Right hindlimb (tissue), 1 donor: ENCODE measurements at regions not wholly inside any gene's neighbourhood (a gene's known extent, or its start where the extent isn't known, plus 50 kb on each side); places are given as distances from the start of the nearest gene placed in this dataset.

Experiments
- DNase-seq: peaks from one replicate; pipeline ENCODE4 v3.0.0-alpha.2; 2018

DNA sequence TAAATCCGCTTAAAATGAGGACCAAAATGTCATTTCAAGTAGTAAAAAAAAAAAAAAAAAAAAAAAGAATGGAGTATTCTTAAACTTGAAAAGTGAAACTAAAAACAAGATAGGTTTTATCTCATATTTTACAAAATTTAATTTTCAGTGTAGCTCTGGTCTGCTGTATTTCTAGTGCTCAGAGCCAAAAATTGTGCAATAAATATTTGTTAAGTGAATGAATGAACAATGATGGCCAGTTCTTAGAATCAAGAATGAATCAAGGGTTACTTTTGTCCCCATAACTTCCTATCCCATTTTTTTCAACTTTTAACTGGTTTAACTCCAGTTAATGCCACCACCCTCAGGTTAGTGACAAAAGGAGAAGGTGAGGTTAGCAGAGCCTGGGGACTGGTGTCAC lies 214.4 kb downstream of the ABHD5 start:
- no peak for DNase-seq

DNA sequence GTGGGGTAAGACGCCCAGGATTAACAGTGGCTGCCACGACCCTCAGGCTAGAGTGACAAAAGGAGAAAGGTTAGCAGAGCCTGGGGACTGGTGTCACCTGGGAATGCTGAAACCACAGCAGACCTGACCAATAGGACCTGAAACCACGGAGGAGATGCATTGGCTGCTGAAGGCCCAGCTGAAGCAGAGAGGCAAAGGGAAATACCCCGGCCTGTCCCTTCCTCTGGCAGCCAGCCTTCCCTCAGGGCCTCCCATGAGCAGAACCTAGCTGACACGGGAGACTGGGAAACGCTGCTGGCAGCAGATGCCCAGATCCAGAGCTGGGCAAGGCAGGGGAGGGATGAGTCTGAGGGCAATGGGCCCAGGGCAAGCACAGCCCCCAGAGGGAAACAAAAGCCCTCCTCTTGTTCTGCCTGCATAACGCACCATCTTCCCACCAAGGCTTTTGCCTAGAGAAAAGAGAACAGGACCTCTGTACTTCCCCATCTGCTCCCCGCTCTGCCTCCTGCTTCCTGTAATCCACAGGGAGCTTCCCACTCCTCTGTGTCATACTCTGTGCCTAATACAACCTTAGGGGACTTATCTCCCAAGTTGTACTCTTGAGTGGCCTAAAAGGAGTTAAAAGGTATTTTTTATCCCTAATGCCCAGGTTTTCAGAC lies 216.2 kb downstream of the ABHD5 start:
- DNase-seq, result no peak

DNA sequence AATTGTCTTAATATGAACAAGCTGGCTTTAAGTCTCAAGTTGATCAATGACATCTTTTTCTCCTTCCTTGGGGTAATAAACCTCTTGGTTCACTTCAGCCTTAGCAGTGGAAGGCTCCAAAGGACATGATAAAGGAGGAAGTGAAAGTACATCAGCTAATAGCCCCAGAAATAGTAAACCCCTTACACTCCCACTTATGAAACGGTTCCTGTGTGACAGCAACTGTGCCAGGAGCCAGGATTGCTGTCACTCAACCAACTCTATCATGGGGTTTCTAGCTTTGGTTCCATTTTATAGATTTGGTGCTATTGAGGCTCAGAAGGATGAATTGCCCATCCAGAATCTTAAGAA lies 216.7 kb downstream of the ABHD5 start:
- DNase-seq, result no peak

DNA sequence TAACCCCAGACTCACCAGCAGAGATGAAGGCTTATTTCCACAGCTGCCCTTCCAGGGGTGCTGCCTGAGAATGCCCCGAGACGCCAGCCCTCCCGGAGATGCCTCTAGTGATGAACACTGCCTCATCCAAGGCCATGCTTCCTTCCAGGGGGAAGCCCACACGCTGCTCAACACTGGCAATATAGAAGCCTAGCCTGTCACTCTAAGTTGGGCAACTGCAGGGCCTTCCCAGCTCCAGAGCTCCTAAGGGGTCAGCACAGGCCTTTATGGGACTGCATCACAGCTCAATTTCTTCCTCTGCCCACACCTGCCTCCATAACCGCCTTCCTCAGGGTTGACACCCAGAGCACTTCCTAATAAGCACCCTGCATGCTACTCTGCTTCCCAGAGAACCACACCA lies 217.7 kb downstream of the ABHD5 start:
- no peak for DNase-seq

DNA sequence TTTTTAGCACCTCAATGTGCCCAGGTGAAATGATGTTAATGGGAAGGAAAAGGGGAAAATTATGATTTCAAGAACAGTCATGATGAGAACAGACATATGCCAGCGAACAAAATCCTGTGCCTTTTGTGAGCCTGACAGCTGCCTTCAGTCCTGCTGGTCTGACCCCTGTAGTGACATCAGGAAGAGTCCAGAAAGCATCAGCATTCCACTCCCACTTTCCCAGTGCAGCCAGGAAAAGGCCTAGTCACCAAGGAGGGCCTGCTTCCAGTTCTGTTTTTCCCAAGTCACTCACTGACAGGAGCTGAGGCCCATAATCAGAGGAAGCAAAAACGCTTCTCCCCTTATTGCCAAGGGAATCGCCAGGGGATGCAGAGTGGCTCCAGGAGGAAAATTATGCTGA lies 218.4 kb downstream of the ABHD5 start:
- DNase-seq, result no peak

DNA sequence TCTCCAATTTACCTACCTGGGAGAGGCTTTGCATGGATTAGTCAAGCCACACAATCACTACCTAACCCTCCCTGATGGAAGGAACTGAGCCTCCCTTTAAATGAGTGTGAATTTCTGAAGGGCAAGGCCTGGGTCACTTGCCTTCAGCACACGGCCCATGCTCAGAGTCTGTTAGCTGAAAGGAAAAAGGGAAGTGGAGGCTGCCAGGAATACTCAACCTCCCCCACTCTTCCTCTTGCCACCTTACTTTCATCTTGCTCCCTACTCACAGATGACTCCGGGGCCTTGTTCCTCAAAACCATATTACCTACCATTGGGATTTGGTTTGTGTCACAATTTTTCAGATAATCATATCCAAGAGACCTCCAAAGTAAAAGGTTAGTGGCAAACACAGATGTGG lies 220.0 kb downstream of the ABHD5 start:
- DNase-seq, result no peak

DNA sequence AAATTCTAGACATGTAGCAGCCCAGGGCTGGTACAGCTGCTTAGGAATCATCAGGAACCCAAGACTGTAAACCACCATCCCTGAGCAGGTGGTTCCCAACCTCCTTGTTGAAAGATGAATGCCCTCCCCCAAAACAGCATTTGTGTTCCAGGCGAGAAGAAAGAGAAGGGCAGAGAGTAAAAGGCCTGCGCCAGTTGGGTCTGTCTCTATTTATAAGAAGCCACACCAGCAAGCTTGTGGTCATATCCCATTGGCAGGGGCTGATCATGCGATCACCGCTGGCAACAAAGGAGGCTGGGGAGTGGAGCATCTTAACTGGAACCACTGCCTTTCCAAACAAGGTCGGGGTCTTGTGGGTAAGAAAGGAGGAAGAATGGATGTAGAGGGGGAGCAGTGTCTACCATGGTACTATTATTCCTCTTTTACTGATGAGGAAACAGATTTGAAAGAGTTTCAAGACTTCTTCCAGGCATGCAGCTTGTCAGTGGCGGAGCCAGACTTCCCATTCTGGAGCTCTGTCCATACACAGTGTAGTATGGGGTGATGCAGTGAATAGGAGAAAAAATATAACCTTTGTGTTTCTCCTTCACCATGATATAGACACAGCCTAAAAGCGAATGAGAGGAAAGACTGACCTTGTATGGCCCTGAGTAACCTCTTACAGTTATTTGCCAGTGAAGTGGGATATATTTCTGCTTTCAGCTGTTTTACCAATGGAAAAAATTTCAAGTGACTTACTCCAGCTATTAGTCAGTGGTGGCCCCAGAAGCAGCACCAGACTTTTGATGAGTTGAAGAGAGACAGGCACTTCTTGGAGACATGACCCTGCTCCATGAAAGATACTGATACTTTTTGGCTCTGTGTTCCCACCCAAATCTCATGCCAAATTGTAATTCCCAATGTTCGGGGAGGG lies 222.6 kb downstream of the ABHD5 start:
- DNase-seq, result no peak

DNA sequence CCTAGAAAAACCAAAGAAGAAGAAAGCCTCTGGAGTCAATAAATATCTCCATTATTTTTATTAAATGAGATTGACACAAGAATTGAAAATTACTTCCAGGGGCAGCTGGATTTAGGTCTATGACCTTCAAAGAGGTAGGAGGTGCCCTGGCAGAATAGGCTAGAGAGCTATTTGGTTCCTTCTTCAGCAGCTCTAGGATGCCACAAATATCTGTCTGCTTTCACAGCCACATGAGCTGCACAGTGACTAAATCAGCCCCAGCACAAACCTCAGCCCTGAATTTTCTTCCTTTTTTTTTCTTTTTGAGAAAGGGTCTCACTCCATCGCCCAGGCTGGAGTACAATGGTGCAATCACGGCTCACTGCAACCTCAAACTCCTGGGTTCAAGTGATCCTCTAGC lies 223.5 kb downstream of the ABHD5 start:
- DNase-seq, result no peak

DNA sequence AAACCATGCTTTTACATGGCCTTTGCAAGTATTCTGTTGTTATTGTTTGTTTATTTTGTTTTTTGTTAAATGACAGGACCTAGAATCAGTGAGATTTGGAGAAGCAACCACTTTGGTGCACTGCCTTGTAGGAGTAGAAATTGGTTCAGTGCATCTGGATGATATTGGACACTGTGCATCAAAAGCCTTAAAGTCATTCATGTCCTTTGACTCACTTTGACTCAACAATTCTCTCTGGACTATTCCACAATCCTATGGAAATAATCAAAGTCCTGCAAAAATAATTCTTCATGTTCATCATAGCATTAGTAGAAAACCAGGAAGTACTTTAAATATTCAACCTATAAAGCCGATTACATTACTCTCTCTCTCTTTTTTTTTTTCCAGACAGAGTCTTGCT lies 224.8 kb downstream of the ABHD5 start:
- DNase-seq, result no peak

DNA sequence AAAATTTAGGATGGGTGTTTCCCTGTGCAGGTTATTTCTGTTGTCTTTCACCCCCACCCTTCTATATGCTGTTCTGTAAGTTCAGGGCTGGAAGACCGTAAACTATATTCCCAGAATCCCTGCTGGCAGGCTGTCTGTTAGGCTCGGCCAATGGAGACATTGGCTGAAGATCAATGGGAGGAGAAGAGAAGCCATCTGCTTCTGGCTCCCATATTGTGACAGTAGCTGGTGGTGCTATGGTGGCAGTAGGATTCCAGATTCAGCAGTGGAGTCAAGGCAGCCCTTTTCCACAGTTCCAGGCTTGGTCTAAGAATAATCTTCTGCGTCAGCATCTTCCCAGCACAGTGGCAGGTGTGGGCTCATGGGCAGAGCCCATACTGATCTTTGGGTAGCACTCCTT lies 226.6 kb downstream of the ABHD5 start:
- DNase-seq, result no peak

DNA sequence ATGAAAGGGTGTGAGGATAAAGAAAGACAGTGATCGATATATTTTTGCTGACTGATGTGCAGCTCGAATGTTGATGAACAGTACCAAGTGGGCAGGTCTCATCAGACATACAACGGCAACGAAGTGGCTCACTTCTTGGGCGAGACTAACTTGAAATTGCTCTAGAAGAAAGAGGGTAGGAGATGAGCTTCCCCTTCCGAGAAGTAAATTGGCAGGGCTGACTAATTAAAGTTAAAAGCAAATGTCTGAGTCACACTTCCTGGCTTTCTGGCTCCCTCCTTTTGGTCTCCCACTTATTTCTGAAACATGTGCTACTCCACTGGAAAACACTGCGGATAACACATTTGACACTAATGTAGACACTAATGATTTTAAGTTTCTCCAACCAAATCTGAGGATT lies 228.3 kb downstream of the ABHD5 start:
- DNase-seq, result no peak

DNA sequence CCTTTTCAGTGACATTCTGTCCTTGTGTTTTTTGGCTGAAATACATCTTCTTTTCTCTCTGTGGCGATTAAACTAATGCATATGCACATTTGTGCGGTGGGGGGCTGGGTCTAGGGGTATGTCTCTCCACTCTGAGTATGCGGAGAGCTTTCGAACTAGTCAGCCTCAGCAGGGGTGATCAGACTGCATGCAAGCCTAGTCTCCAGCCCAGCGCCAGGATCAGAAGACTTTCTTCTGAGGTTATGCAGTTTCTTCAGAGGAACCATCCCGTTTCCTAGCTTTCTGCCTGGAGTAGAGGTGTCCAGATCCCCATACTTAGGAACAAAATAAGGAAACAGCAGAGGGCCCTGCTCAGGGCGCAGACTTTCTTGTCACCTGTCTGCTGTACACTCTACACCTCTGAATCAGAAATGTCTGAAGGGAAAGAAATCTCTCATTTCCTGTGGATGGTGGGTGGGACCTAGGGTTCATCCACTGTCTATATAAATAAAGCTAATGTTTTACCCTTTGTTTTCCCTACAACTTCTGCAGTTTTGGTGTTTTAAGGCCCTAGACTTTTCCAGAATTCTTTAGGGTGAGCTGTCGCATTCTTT lies 230.4 kb downstream of the ABHD5 start:
- DNase-seq, result no peak

DNA sequence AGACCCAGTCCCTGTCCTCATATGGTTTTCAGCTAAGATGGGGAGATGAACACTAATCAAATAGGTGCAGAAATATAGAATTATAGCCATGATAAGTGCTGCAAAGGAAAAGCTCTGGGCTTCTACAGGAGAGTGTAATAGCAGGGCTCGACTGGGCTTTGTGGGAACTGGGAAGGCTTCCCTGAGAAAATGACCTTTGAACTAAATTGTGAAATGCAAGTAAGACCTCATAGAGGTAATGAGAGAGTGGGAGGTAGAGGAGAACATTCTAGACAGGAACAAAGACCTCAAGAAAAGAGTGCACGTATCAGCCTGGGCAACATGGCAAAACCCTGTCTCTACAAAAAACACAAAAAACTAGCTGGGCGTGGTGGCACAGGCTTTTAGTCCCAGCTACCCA lies 231.6 kb downstream of the ABHD5 start:
- DNase-seq, result no peak

DNA sequence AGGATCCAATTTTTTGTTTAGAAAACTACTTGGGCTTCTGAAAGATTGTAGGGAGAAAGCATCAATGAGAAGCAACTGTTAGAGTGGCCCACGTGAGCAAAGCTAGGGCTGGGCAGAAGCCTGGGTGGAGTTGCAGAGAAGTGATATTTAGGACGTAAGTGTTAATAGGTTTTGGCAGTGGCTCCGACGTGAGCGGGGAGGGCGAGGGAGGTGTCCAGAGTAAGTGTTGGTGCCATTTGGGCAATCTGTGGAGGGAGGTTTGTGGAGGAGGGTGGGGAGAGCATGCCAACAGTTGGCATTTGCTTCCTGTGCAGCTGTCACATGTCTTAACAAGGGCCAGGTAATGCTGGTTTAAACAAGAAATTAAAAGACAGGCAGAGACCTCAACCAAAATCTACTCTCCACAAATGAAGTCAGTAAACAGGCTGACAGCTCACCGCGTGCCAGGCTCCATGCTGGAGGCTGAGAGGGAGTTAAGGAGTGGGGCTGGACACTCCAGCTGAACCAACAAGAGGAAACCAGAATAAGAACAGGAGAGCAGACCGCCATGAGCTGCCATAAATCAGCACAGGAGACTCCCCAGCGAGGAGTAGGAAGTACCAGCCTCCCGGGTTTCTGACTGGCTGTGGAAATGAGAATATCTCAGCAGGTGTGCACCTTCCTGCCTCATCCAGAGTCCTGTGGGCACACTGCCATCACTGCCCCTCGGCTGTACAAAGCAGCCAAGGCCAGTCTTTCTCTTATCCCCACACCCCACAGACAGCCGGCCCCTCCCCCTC lies 232.6 kb downstream of the ABHD5 start:
- DNase-seq, result no peak

DNA sequence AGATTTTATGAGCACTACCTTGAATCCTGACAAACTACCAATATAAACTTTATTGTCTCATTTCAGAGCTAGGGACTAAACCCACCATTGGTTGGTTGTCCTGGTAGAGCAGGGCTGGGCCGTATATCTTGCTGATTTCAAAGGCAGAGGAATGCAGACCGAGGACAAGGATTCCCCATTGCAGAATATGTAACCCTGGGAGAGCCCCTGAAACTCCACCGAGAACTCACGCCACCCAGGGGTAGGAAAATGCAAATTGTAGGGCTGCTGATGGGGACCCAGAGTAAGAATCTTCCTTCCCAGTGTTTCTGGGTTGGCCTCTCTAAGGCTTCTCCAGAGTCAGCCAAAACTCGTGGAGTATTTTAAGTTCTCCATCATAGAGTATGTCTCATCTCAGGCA lies 235.3 kb downstream of the ABHD5 start:
- no peak for DNase-seq

DNA sequence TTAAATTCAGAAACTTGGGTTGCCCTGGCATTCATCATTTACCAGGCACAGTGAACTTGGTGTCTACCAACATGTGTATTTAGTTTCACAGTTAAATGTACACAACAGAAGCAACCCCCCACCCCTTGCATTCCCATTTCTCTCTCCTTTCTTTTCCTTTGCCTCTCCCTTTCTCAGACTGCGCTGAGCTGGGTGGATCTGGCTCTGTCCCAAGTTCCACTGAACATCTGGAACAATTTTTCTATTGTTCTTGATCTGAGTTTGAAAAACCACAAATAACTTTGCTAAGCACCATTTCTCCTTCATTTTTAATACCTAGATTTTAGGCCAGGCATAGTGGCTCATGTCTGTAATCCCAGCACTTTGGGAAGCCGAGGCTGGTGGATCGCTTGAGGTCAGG lies 242.2 kb downstream of the ABHD5 start:
- peak; percentile 43 for DNase-seq

DNA sequence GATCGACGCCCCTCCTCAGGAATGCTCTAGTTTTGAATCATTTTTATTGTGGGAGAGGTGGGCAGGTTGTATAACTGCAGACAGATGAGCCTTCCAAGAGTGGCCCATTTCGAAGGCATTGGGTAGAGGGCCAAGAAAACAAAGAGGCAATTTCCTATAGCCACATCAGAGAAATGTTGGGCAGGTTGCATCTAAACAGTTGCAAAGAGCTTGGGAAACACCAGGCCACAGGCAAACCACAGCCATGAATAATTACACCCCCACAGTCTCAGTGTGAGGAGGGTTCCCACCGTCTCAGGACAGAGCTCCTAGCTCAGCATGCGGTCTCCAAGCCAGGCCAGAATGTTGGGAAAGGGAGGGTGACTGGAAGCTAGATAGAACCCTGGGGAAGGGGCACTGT lies 257.3 kb downstream of the ABHD5 start:
- no peak for DNase-seq

DNA sequence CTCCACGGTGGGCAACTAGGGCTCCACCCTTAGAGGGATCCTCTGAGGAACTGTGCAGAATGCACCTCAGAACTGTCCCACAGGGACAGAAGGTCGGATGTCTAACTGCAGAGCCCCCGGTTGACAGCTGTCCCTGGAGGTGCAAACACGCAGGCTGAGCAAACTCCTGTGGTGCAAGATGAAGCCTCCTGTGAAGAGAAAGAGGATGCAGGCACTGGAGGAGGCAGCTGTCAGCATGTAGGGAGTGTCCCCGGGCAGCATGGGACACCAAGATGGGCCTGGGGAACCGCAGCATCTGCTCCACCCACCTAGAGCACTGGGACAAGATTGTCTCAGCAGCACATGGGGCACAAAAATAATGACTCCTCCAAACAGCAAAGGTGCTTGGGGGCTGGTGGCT lies 258.9 kb downstream of the ABHD5 start:
- no peak for DNase-seq

DNA sequence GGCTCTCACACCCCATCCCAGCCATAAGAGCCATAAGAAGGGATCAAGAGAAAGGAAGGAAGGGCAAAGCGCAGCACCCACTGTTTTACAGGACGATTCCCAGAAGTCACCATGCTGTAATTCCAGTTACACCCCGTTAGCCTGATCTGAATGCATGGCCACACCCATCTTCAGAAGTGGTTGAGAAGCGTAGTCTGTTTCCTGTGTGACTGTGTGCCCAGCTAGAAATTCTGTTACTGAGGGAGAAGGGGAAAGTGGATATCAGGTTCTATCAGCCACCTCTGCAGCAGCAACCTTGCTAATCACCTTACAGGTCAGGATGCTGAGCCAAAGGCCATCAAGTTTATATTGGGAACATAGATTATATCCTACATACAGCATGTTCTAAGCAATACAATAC lies 260.0 kb downstream of the ABHD5 start:
- DNase-seq, result no peak

DNA sequence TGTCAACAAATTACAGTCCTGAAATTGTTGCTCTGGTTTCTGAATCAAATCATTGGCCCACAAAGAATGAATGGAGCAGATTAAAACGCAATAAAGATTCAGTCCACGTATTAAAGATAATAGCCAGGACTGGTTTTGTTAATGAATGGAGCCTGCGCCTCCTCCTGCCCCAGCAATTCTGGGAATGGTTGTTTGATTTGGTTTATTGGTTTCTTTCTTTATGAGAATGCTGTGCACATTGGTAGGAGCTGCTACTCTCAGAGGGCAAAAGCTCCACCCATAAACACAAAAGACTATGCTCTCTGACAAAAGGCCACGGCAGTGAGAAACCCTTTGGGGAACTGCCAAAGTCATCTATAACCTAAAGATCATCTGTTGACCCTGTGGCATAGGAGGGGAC lies 261.1 kb downstream of the ABHD5 start:
- DNase-seq, result no peak

DNA sequence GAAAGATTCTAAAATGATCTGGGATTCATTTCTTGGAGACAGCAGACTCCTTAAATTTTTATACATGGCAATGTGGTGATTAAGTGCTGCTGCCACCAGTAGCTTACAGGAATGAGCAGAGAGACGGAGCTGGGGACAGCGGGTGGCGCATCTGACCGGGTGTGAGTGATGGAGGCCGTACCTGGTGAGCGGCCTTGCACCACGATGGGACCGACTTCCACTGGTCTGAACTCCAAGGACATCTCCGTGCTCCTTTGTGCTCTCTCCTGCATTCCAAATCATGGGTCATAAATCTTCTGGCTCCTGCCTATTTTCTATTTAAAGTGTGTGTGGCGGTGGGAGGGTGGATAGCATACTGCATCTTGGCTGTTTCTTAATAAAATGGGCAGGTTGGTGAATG lies 262.6 kb downstream of the ABHD5 start:
- no peak for DNase-seq

DNA sequence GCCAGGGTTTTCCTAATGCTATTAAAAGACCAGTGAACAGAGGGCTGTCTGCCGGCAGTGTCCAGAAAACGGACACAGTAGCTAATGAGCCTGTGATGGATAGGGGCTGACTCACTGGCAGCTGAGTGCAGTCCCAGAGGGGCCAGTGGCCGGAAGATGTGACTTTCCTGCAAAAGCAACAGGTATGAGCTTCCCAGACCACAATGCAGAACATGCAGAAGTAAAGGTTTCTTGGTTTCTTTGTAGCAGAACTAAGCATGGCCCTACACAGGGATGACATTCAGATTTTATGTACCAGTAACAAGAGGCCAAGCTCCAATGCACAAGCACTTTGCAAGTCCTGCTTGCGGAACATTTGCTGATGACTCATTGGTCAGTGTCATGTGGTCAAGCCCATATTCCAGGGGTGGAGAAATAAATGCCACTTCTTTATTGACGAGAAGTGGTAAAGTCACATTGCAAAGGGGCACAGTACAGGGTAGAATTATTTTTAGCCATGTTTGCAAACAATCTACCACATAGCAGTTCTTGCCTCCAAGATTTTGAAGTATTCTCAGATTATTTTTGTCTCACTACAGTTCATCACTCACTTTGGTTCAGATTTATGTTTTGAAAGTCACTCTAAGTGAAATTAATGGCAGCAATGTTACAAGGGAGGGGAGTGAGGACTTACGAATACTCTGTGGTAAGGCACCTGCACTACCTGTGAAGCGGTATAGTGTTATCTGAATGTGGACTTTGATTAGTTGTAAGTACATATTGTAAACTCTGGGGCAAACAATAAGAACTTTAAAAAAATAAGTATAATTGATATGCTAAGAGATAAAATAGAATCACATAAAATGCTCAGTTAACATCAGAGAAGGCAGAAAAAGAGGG lies 263.3 kb downstream of the ABHD5 start:
- DNase-seq, result no peak

DNA sequence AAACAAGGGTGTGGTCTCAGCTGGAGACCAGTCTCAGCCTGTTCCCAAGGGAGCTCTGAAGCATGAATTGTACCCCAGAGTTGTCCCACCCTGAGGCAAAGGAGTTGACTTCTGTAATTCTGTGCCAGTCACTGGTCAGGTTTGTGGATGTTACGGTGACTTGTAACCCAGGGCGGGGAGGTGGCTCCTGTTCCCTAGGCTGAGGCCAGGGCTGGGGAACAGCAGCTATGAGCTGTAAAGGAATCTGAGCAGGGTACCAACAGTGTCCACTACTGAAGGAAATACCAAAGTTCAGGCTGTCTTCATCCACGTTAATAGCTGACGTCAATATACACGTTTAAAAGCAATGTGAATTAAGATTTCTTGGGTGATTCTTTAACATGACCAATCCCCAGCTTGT lies 266.2 kb downstream of the ABHD5 start:
- DNase-seq, result no peak
